ENCODE measurements at regions not wholly inside any gene's neighbourhood (a gene's known extent, or its start where the extent isn't known, plus 50 kb on each side); places are given as distances from the start of the nearest gene placed in this dataset.
"Not testable (repeated sequence)": the region's sequence is repeated elsewhere in the genome, so short reads cannot be mapped to it uniquely, and the experiment has no call there.

GRCh38 chr5:152601806-152602732 lies 197.0 kb upstream of the NMUR2 start:
- H3K4me2 ChIP-seq (replicated peaks; ENCODE audit: extremely low read depth, low read length, poor library complexity, severe bottlenecking), result no peak overlapping the region
- H3K27me3 Mint-ChIP-seq (ENCODE audit: low read depth in 3 of 3), result no peaks in the 10 kb centered on the region
- no CpG with 5 or more reads among the region's 2 CpGs for WGBS (ENCODE audit: insufficient coverage)

GRCh38 chr5:152606050-152606449 lies 201.0 kb upstream of the NMUR2 start:
- H3K36me3 ChIP-seq (replicated peaks in 1 of 2; ENCODE audit: control insufficient read depth in 1 of 2, insufficient read depth in 2 of 2, low read length in 2 of 2); intact Hi-C loops (cut with micrococcal nuclease); DNase-seq; H3K4me1 Mint-ChIP-seq; H3K79me2 ChIP-seq (ENCODE audit: insufficient read depth, low read length); H2AFZ ChIP-seq (ENCODE audit: insufficient read depth, low read depth, low read length, poor library complexity, severe bottlenecking); H3K9me3 ChIP-seq (replicated peaks in 1 of 2; ENCODE audit: control insufficient read depth in 1 of 2, insufficient read depth in 1 of 2, low read length in 2 of 2); H3K27me3 ChIP-seq (ENCODE audit: control insufficient read depth in 2 of 2, insufficient read depth in 2 of 2, low read length in 2 of 2); H3K27me3 Mint-ChIP-seq (ENCODE audit: low read depth in 3 of 3); H4K20me1 ChIP-seq (ENCODE audit: insufficient read depth, low read length); H3K4me1 ChIP-seq (ENCODE audit: control insufficient read depth in 1 of 2, insufficient read depth in 2 of 2, low read length in 2 of 2); H3K9me3 Mint-ChIP-seq; H3K4me3 ChIP-seq (replicated peaks in 1 of 3; ENCODE audit: low read depth in 2 of 3, low read length in 3 of 3); H3K27ac ChIP-seq (ENCODE audit: low read depth in 1 of 2, low read length in 2 of 2); H3K9ac ChIP-seq (ENCODE audit: insufficient read depth, low read length, poor library complexity, severe bottlenecking); H3K4me3 Mint-ChIP-seq; H3K4me2 ChIP-seq (replicated peaks; ENCODE audit: extremely low read depth, low read length, poor library complexity, severe bottlenecking); H3K36me3 Mint-ChIP-seq; H3K27ac Mint-ChIP-seq: not testable (repeated sequence)
- 81% methylated on average over 2 of the region's 4 CpGs for WGBS (ENCODE audit: insufficient coverage)

More at GRCh38 chr5:152601806-152602732, 197.0 kb upstream of the NMUR2 start:
- Histone ChIP-seq H3K9ac (ENCODE audit: insufficient read depth, low read length, poor library complexity, severe bottlenecking) (no peak overlapping the region), H2AFZ (ENCODE audit: insufficient read depth, low read depth, low read length, poor library complexity, severe bottlenecking) (no peak overlapping the region), H3K4me3 (replicated peaks in 1 of 3; ENCODE audit: low read depth in 2 of 3, low read length in 3 of 3) (no peak overlapping the region), H3K27me3 (ENCODE audit: control insufficient read depth in 2 of 2, insufficient read depth in 2 of 2, low read length in 2 of 2) (no peaks in the 10 kb centered on the region), H3K4me1 (ENCODE audit: control insufficient read depth in 1 of 2, insufficient read depth in 2 of 2, low read length in 2 of 2) (no peaks in the 10 kb centered on the region), H3K79me2 (ENCODE audit: insufficient read depth, low read length) (no peaks in the 10 kb centered on the region), H3K9me3 (replicated peaks in 1 of 2; ENCODE audit: control insufficient read depth in 1 of 2, insufficient read depth in 1 of 2, low read length in 2 of 2) (no peaks in the 10 kb centered on the region), H4K20me1 (ENCODE audit: insufficient read depth, low read length) (no peaks in the 10 kb centered on the region), H3K36me3 (replicated peaks in 1 of 2; ENCODE audit: control insufficient read depth in 1 of 2, insufficient read depth in 2 of 2, low read length in 2 of 2) (no peaks in the 10 kb centered on the region), H3K27ac (ENCODE audit: low read depth in 1 of 2, low read length in 2 of 2) (no peak overlapping the region)
- Mint-ChIP-seq H3K9me3 (peaks cover 0 to 3% (median 0%) of the 10 kb centered on the region in 7 donors), H3K36me3 (no peaks in the 10 kb centered on the region), H3K4me3 (no peak overlapping the region), H3K27ac (no peak overlapping the region), H3K4me1 (no peaks in the 10 kb centered on the region)
- TF ChIP-seq CTCF (IDR thresholded peaks at IDR 0.05), result no peak
- DNase-seq, result no peak
- intact Hi-C loops (cut with micrococcal nuclease), result no loop called here
